D721Med (cell line): ENCODE measurements at regions not wholly inside any gene's neighbourhood (a gene's known extent, or its start where the extent isn't known, plus 50 kb on each side); places are given as distances from the start of the nearest gene placed in this dataset.

Experiments used
- DNase-seq: peaks from one replicate; pipeline ENCODE4 v3.0.0; 2011; ENCODE audit warnings: low spot score; ENCODE audit not compliant: insufficient read length
- FAIRE-seq: peaks from 2 replicates; lab custom pipeline; 2011; peaks lifted over from hg19 to GRCh38; lab: Jason Lieb, UNC
- CTCF ChIP-seq: IDR thresholded peaks from 2 replicates; pipeline ENCODE4 v1.5.1; 2012; ENCODE audit warnings: mild to moderate bottlenecking, control low read depth; ENCODE audit not compliant: insufficient read depth; ENCODE audit errors: missing control alignments

- DNase-seq (no peak), FAIRE-seq (no peak)
- TF ChIP-seq CTCF: no peak
Measured at GRCh38 chr18:8894823-8895222, 189.5 kb downstream of the MTCL1 start.

GRCh38 chr18:8895341-8895740 lies 190.0 kb downstream of the MTCL1 start:
- no peak for TF ChIP-seq CTCF
- FAIRE-seq: no peak
- DNase-seq: no peak

GRCh38 chr18:8895987-8896619 lies 190.7 kb downstream of the MTCL1 start:
- no peak for FAIRE-seq
- DNase-seq: no peak
- no peak for TF ChIP-seq CTCF

- FAIRE-seq (no peak), DNase-seq (no peak)
- TF ChIP-seq CTCF: no peak
Measured at GRCh38 chr18:8899000-8899399, 193.6 kb downstream of the MTCL1 start.

GRCh38 chr18:8900552-8900951 lies 195.2 kb downstream of the MTCL1 start:
- DNase-seq (no peak), FAIRE-seq (no peak)
- no peak for TF ChIP-seq CTCF

GRCh38 chr18:8901019-8901418 lies 195.7 kb downstream of the MTCL1 start:
- DNase-seq (no peak), FAIRE-seq (no peak)
- no peak for TF ChIP-seq CTCF

- FAIRE-seq: no peak
- no peak for DNase-seq
- no peak for TF ChIP-seq CTCF
Measured at GRCh38 chr18:8904316-8904715, 198.2 kb upstream of the NDUFV2 start.
